ENCODE measurements at regions not wholly inside any gene's neighbourhood (a gene's known extent, or its start where the extent isn't known, plus 50 kb on each side); places are given as distances from the start of the nearest gene placed in this dataset.

GRCh38 chr6:153405931-153406330 lies 274.8 kb upstream of the RGS17 start:
- Histone ChIP-seq H3K79me2 (ENCODE audit: insufficient read depth, low read length) (no peaks in the 10 kb centered on the region), H3K4me3 (replicated peaks in 1 of 3; ENCODE audit: insufficient read depth in 1 of 3, low read depth in 2 of 3, low read length in 3 of 3) (no peak overlapping the region), H3K4me2 (ENCODE audit: low read depth, low read length) (no peak overlapping the region), H3K4me1 (ENCODE audit: insufficient read depth, low read length) (no peaks in the 10 kb centered on the region), H4K20me1 (ENCODE audit: insufficient read depth, low read length) (no peaks in the 10 kb centered on the region), H3K36me3 (replicated peaks in 1 of 2; ENCODE audit: control insufficient read depth in 1 of 2, insufficient read depth in 2 of 2, low read length in 2 of 2) (no peaks in the 10 kb centered on the region), H3K27me3 (ENCODE audit: control insufficient read depth in 1 of 2, insufficient read depth in 2 of 2, low read length in 2 of 2) (no peaks in the 10 kb centered on the region), H2AFZ (ENCODE audit: low read length) (no peak overlapping the region), H3K9ac (ENCODE audit: insufficient read depth, low read depth, low read length) (no peak overlapping the region), H3K9me3 (ENCODE audit: low read length) (peaks cover 18% of the 10 kb centered on the region; the same call in 1 of the 2 replicates), H3K27ac (ENCODE audit: extremely low read length, insufficient read depth, low read length) (no peak overlapping the region)
- TF ChIP-seq AHR (CRISPR knock-in tag; IDR thresholded peaks at IDR 0.05) (no peak), ZNF496 (CRISPR knock-in tag; IDR thresholded peaks at IDR 0.05; ENCODE audit: insufficient replicate concordance) (no peak), ZNF557 (CRISPR knock-in tag; IDR thresholded peaks at IDR 0.05) (no peak), FOXA1 (IDR thresholded peaks at IDR 0.05) (no peak), FOXA1 (CRISPR knock-in tag; IDR thresholded peaks at IDR 0.05) (no peak), SETDB1 (CRISPR knock-in tag; IDR thresholded peaks at IDR 0.05; ENCODE audit: borderline replicate concordance) (no peak), EEA1 (CRISPR knock-in tag; IDR thresholded peaks at IDR 0.05; ENCODE audit: borderline replicate concordance) (no peak), ZNF569 (CRISPR knock-in tag; IDR thresholded peaks at IDR 0.05; ENCODE audit: borderline replicate concordance) (no peak), PHF5A (CRISPR knock-in tag; IDR thresholded peaks at IDR 0.05; ENCODE audit: low read depth, unreplicated experiment) (no peak), MIER2 (CRISPR knock-in tag; IDR thresholded peaks at IDR 0.05) (no peak), HINFP (CRISPR knock-in tag; IDR thresholded peaks at IDR 0.05; ENCODE audit: low read depth) (no peak), ZNF839 (CRISPR knock-in tag; IDR thresholded peaks at IDR 0.05; ENCODE audit: borderline replicate concordance) (no peak), SMARCE1 (IDR thresholded peaks at IDR 0.05; ENCODE audit: borderline replicate concordance) (no peak), ZSCAN31 (CRISPR knock-in tag; IDR thresholded peaks at IDR 0.05; ENCODE audit: low read depth) (no peak), CERS6 (CRISPR knock-in tag; IDR thresholded peaks at IDR 0.05) (no peak), KAT8 (CRISPR knock-in tag; IDR thresholded peaks at IDR 0.05) (no peak)
- CTCF ChIA-PET (ENCODE audit: low intra/inter-chr PET ratio, low total read pairs), result no interaction called here
- in situ Hi-C loops (cut with HindIII; ENCODE audit: extremely low pct_ligation_motif_present, low pct_unique_long_range_greater_than_20kb), result no loop called here
- POLR2A ChIA-PET, result no interaction called here
- 25% methylated on average over 4 of the region's 4 CpGs for WGBS (ENCODE audit: low lambda C conversion rate)
- DNase-seq (ENCODE audit: low spot score) (no peak), ATAC-seq (no peak), FAIRE-seq (no peak)
- intact Hi-C loops (cut with micrococcal nuclease; ENCODE audit: unreplicated experiment), result no loop called here
- no TSS peak for BruUV-seq (replicated peaks)
